Nephron progenitor cell (in vitro differentiated cells): ENCODE measurements at regions not wholly inside any gene's neighbourhood (a gene's known extent, or its start where the extent isn't known, plus 50 kb on each side); places are given as distances from the start of the nearest gene placed in this dataset.

Experiments used
- DNase-seq: peaks from one replicate; pipeline ENCODE4 v3.0.0; 2021
- H3K27ac Mint-ChIP-seq: 2 replicates; pipeline ENCODE4 v1.8.0; 2021; ENCODE audit warnings: mild to moderate bottlenecking, moderate library complexity, mixed read lengths
- H3K27me3 Mint-ChIP-seq: 2 replicates; pipeline ENCODE4 v1.8.0; 2021; ENCODE audit warnings: mild to moderate bottlenecking, low read depth, mixed read lengths; ENCODE audit not compliant: poor library complexity
- H3K36me3 Mint-ChIP-seq: 2 replicates; pipeline ENCODE4 v1.8.0; 2021; ENCODE audit warnings: low read depth, mixed read lengths
- H3K4me1 Mint-ChIP-seq: 2 replicates; pipeline ENCODE4 v1.8.0; 2021; ENCODE audit warnings: mixed read lengths
- H3K4me3 Mint-ChIP-seq: 2 replicates; pipeline ENCODE4 v1.8.0; 2021; ENCODE audit warnings: mild to moderate bottlenecking, moderate library complexity, mixed read lengths
- H3K9me3 Mint-ChIP-seq: 2 replicates; pipeline ENCODE4 v1.8.0; 2021; ENCODE audit warnings: mild to moderate bottlenecking, moderate library complexity, mixed read lengths
- TF ChIP-seq, protein P1 (sequence below): fragments of 200-600 bp; sonication (generic); IDR thresholded peaks from 2 replicates; pipeline ENCODE4 v1.5.0; 2021; ENCODE audit warnings: antibody characterized with exemption

DNA sequence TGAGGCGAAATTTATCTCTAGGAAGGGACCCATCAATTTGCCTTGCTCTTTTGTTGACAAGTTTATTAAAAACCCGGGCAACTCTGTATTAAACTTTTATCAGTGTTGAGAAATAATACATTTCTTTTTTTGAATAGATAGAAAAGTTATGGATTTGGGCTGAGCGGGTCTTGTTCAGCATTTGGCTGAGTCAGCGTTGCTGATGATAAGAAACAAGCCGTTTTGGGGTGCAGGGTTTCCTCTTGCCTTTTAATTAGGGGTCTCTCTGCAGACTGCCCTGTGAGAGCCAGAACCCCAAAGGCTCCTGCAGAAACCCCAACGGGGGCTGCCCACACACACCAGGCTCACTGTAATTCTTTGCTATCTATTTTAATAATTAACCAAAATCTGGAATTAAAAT lies 82.1 kb upstream of the SLCO4A1 start:
- Mint-ChIP-seq H3K27ac (no peak overlapping the region), H3K4me3 (no peak overlapping the region), H3K36me3 (no peaks in the 10 kb centered on the region), H3K27me3 (no peaks in the 10 kb centered on the region), H3K9me3 (no peaks in the 10 kb centered on the region), H3K4me1 (peaks cover 46% of the 10 kb centered on the region)
- TF ChIP-seq, protein P1, sequence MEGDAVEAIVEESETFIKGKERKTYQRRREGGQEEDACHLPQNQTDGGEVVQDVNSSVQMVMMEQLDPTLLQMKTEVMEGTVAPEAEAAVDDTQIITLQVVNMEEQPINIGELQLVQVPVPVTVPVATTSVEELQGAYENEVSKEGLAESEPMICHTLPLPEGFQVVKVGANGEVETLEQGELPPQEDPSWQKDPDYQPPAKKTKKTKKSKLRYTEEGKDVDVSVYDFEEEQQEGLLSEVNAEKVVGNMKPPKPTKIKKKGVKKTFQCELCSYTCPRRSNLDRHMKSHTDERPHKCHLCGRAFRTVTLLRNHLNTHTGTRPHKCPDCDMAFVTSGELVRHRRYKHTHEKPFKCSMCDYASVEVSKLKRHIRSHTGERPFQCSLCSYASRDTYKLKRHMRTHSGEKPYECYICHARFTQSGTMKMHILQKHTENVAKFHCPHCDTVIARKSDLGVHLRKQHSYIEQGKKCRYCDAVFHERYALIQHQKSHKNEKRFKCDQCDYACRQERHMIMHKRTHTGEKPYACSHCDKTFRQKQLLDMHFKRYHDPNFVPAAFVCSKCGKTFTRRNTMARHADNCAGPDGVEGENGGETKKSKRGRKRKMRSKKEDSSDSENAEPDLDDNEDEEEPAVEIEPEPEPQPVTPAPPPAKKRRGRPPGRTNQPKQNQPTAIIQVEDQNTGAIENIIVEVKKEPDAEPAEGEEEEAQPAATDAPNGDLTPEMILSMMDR: no peak
- no peak for DNase-seq

DNA sequence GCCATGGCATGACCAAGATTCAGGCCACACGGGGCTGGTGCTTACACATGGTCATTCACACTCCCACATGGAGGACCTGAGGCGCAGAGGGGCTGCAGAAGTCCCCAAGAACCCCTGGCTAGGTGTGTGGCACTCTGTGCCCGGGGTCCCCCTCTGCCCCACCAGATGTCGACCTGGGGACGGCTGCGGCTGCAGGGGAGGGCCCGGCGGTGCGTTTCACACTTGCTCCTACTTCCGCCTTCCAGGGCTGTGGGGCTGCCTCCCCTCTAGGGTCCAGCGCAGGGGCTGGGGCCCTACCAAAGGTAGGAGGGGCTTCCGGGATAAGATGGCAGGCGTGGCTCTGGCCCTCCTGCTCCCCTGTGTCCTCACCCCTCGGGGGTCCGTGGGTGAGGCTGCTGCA lies 81.1 kb upstream of the SLCO4A1 start:
- TF ChIP-seq, protein P1: no peak
- Mint-ChIP-seq H3K27me3 (no peaks in the 10 kb centered on the region), H3K9me3 (no peaks in the 10 kb centered on the region), H3K36me3 (no peaks in the 10 kb centered on the region), H3K4me3 (no peak overlapping the region), H3K4me1 (peaks cover 42% of the 10 kb centered on the region), H3K27ac (no peak overlapping the region)
- DNase-seq: no peak

DNA sequence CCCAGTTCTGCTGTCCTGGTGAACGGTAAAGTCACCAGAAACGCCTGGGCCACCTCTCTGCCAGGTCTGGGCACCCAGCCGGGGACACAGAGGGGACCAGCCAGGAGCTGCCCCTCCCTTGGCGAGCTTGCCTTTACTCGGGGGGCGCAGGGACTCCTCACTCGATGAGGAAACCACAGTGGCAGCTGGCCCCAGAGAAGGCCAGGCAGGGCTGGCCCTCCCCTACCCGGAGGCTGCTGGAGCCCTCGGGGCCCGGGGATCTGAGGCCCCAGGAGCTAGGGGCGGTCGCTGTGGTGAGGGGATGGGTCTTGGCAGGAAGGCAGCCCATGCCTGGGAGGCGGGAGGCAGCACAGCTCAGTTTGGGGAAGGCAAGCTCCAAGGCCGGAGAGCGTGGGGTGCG lies 80.4 kb upstream of the SLCO4A1 start:
- no peak overlapping the region for H3K27ac Mint-ChIP-seq
- H3K36me3 Mint-ChIP-seq: no peaks in the 10 kb centered on the region
- H3K27me3 Mint-ChIP-seq: no peaks in the 10 kb centered on the region
- no peak overlapping the region for H3K4me3 Mint-ChIP-seq
- no peaks in the 10 kb centered on the region for H3K9me3 Mint-ChIP-seq
- TF ChIP-seq, protein P1: no peak
- H3K4me1 Mint-ChIP-seq: peaks cover 34% of the 10 kb centered on the region
- DNase-seq: no peak

DNA sequence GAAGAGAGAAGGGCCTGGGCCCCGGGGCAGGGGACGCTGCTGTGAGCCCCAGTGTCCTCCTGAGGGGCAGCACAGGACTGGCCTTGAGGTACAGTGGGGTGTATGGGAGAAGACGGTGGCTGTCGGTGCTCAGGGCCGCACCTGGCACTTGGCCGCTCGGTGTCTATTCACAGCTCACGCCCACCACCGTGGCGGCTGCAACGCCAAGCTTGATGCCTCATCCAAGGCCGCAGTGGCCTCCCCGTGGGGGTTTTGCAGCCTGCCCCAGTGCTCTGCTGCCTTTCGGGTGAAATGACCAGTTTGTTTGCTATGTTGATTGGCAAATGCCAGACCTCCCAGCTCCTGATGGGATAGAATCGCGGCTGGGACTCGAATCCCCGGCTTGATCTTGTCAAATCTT lies 79.5 kb upstream of the SLCO4A1 start:
- Mint-ChIP-seq H3K27ac (no peak overlapping the region), H3K9me3 (no peaks in the 10 kb centered on the region), H3K36me3 (no peaks in the 10 kb centered on the region), H3K4me3 (no peak overlapping the region), H3K27me3 (no peaks in the 10 kb centered on the region), H3K4me1 (peaks cover 30% of the 10 kb centered on the region)
- TF ChIP-seq, protein P1: no peak
- no peak for DNase-seq

DNA sequence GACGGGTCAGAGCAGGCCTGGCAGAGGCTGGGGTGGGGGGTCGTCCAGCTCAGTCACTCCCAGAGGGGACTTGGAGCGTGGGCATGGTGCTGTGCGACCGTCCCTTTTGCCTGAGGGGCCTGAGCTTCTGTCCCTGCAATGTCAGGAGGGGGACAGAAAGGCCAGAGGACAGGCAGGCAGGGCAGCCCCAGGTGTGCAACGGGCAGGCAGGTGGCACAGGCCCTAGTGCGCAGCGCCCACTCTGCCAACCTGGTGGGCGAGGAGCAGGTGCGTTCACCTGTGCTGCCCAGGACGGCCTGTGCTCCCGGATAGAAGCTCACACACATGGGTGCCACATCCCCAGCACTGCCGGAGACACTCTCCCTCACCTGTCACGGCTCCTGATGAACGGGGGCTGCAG lies 78.7 kb upstream of the SLCO4A1 start:
- Mint-ChIP-seq H3K4me1 (peaks cover 23% of the 10 kb centered on the region), H3K4me3 (no peak overlapping the region)
- no peak for DNase-seq

More for the DNA sequence above, 78.7 kb upstream of the SLCO4A1 start:
- TF ChIP-seq, protein P1: no peak
- H3K27ac Mint-ChIP-seq: no peak overlapping the region
- H3K9me3 Mint-ChIP-seq: no peaks in the 10 kb centered on the region
- no peaks in the 10 kb centered on the region for H3K36me3 Mint-ChIP-seq
- no peaks in the 10 kb centered on the region for H3K27me3 Mint-ChIP-seq
